ENCODE measurements at regions not wholly inside any gene's neighbourhood (a gene's known extent, or its start where the extent isn't known, plus 50 kb on each side); places are given as distances from the start of the nearest gene placed in this dataset.

DNA sequence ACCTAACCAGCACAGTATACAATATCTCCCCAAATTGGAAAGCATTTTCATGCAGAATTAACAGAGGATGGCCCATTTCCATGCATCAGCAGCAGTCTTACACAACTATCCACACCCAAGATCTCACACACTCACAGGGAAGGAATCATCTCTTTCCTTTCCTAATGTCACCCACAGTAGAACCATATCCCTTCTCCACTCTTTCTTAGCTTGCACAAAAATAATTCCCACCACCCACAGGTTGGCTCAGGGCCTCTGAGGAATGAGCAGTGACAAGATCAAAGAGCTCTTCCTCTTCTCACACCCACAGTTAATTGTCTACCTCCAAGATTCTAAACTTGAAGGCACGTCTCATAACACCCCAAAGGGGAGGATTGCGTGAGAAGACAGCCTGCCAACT lies 217.7 kb upstream of the VEGFC start:
- no peaks in the 10 kb centered on the region for H3K27me3 ChIP-seq (ENCODE audit: control insufficient read depth in 2 of 2, insufficient read depth in 2 of 2, low read length in 2 of 2)
- H2AFZ ChIP-seq (ENCODE audit: low read depth, low read length): peak overlapping the region; percentile 32

More for the DNA sequence above, 217.7 kb upstream of the VEGFC start:
- H3K79me2 ChIP-seq (ENCODE audit: control insufficient read depth, insufficient read depth, low read length): no peaks in the 10 kb centered on the region
- no peaks in the 10 kb centered on the region for H3K9me1 ChIP-seq (replicated peaks; ENCODE audit: control insufficient read depth, extremely low read depth, insufficient read depth, low read length)
- no peaks in the 10 kb centered on the region for H4K20me1 ChIP-seq (replicated peaks; ENCODE audit: control insufficient read depth, extremely low read depth, insufficient read depth, low read length)
- TF ChIP-seq JUN (IDR thresholded peaks at IDR 0.05; ENCODE audit: borderline replicate concordance, insufficient read depth, insufficient read length, low read depth) (no peak), POLR2AphosphoS5 (IDR thresholded peaks at IDR 0.05; ENCODE audit: insufficient read depth, low read depth, low read length) (no peak), FOS (IDR thresholded peaks at IDR 0.05; ENCODE audit: borderline replicate concordance, insufficient read depth, low read length) (no peak), GATA2 (IDR thresholded peaks at IDR 0.05; ENCODE audit: insufficient read depth, insufficient read length, low read depth, low read length) (no peak), MYC (IDR thresholded peaks at IDR 0.05; ENCODE audit: low read depth, low read length) (no peak), POLR2A (IDR thresholded peaks at IDR 0.05; ENCODE audit: low read depth, low read length) (no peak), EZH2 (IDR thresholded peaks at IDR 0.05; ENCODE audit: borderline replicate concordance, low read depth, low read length, severe bottlenecking) (no peak)
- TF ChIP-seq, protein P1, sequence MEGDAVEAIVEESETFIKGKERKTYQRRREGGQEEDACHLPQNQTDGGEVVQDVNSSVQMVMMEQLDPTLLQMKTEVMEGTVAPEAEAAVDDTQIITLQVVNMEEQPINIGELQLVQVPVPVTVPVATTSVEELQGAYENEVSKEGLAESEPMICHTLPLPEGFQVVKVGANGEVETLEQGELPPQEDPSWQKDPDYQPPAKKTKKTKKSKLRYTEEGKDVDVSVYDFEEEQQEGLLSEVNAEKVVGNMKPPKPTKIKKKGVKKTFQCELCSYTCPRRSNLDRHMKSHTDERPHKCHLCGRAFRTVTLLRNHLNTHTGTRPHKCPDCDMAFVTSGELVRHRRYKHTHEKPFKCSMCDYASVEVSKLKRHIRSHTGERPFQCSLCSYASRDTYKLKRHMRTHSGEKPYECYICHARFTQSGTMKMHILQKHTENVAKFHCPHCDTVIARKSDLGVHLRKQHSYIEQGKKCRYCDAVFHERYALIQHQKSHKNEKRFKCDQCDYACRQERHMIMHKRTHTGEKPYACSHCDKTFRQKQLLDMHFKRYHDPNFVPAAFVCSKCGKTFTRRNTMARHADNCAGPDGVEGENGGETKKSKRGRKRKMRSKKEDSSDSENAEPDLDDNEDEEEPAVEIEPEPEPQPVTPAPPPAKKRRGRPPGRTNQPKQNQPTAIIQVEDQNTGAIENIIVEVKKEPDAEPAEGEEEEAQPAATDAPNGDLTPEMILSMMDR (IDR thresholded peaks at IDR 0.05; ENCODE audit: extremely low read depth in 1 of 2, insufficient read depth in 1 of 2, low read depth in 1 of 2, low read length in 2 of 2): no peak
- TF ChIP-seq, protein P2, sequence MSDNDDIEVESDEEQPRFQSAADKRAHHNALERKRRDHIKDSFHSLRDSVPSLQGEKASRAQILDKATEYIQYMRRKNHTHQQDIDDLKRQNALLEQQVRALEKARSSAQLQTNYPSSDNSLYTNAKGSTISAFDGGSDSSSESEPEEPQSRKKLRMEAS (IDR thresholded peaks at IDR 0.05; ENCODE audit: insufficient read depth, insufficient read length): no peak
- H3K9me3 ChIP-seq (replicated peaks; ENCODE audit: control insufficient read depth, insufficient read depth, low read length): no peaks in the 10 kb centered on the region
- H3K36me3 ChIP-seq (ENCODE audit: control insufficient read depth in 2 of 2, extremely low read depth in 1 of 2, insufficient read depth in 2 of 2, low read length in 2 of 2): no peaks in the 10 kb centered on the region
- POLR2A ChIA-PET: no interaction called here
- H3K4me3 ChIP-seq (replicated peaks in 1 of 3; ENCODE audit: insufficient read depth in 1 of 3, low read depth in 1 of 3, low read length in 3 of 3): no peak overlapping the region
- dilution Hi-C loops (cut with MboI; ENCODE audit: extremely low pct_ligation_motif_present, low sequenced_read_pairs): no loop called here
- no peak for DNase-seq (ENCODE audit: low read depth, low spot score)
- no peak overlapping the region for H3K4me2 ChIP-seq (ENCODE audit: insufficient read depth, low read length)
- peaks cover 11% of the 10 kb centered on the region for H3K4me1 ChIP-seq (ENCODE audit: control insufficient read depth, extremely low read depth, insufficient read depth, low read length)
- FAIRE-seq: no peak
- intact Hi-C loops (cut with micrococcal nuclease): no loop called here
- no TSS peak for BruUV-seq (replicated peaks)
- no peak overlapping the region for H3K27ac ChIP-seq (ENCODE audit: insufficient read depth, low read depth, low read length)
- H3K9ac ChIP-seq (replicated peaks; ENCODE audit: extremely low read depth, insufficient read depth, low read length): no peak overlapping the region
- CTCF ChIA-PET: no interaction called here
